HG03521 (cell line): ENCODE measurements at regions not wholly inside any gene's neighbourhood (a gene's known extent, or its start where the extent isn't known, plus 50 kb on each side); places are given as distances from the start of the nearest gene placed in this dataset.

Experiments
- ATAC-seq: cut with Tn5 transposase; IDR thresholded peaks from one replicate; pipeline ENCODE4 v1.9.1; 2021; ENCODE audit warnings: mild to moderate bottlenecking, moderate library complexity; ENCODE audit not compliant: unreplicated experiment

- ATAC-seq: no peak
Measured at GRCh38 chr9:118554987-118555386, 814.2 kb downstream of the BRINP1 start.

- ATAC-seq: no peak
Measured at GRCh38 chr9:118558026-118558425, 811.2 kb downstream of the BRINP1 start.

GRCh38 chr9:118558891-118559290 lies 810.3 kb downstream of the BRINP1 start:
- ATAC-seq: no peak

DNA sequence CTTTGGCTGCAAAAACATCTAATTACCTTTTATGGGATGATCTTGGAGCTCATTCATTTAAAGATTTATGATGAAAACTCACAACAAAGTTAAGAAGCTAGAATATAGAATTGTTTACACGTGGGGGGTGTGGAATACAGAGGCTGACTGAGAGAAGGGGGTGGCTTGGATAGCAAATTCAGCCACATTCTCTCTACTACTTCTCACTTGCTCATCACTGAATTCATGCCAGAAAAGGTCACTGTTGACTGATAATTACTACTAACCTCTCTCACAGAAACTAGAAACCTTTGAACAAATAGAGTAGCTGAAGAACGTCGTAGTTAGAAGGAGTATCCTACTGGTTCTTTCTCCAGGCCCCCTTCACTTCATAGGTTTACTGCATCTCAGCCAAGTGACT lies 808.2 kb downstream of the BRINP1 start:
- ATAC-seq: no peak

DNA sequence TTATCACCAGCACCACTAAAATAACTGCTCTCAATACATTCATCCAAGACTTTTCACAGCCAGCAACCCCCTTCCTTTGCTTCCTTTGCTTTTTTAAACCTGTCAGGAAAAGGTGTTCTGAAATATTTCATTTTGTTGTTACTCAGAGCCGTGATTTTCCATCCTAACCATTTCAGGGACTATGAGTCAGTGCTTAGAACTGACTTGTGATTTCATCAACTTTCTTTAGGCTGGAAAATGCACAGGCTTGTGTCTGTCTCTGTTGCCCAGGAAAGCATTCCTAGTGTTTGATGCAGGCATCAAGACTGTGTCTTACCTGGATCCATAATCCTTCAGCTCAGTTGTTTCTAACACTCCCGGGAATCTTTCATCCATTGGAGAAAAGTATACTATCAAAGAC lies 805.6 kb downstream of the BRINP1 start:
- no peak for ATAC-seq

GRCh38 chr9:118567861-118568260 lies 801.4 kb downstream of the BRINP1 start:
- ATAC-seq: no peak

DNA sequence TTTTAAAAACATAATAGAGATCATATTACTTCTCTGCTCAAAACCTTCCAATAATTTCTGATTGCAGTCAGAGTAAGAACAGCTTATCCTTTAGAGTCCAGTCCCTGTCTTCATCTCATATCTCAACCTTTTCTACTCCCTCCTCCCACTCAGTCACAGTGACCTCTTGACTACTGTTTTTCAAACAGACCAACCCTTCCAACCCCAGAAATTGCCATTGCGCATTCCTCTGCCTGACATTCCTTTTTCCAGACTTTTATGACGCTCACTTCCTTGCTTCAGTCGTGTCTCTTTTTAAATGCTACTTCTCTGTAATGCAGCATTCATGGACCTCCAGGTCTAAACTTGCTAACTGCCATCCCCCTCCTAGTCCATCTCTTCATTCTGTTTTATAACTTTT lies 800.5 kb downstream of the BRINP1 start:
- ATAC-seq: no peak

DNA sequence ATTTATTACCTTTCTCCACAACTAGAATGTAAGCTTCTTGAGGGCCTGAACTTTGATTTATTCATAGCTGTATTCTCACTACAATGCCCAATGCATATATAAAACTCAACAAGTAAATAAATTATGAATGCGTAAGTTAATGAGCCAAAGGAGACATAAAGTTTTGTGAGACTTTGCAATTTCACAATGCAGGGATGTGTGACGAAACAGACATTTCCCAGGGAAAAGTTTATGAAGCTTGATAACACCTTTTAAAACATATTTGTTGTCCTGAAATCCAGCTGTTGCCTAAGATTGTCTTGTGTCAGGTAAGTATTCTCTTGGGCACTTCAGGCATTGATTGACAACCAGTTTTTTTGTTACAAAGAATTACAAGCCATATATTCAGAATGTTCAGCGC lies 800.1 kb downstream of the BRINP1 start:
- ATAC-seq: no peak

- no peak for ATAC-seq
Measured at GRCh38 chr9:118570066-118570465, 799.2 kb downstream of the BRINP1 start.

GRCh38 chr9:118575341-118576070 lies 793.7 kb downstream of the BRINP1 start:
- ATAC-seq: no peak

DNA sequence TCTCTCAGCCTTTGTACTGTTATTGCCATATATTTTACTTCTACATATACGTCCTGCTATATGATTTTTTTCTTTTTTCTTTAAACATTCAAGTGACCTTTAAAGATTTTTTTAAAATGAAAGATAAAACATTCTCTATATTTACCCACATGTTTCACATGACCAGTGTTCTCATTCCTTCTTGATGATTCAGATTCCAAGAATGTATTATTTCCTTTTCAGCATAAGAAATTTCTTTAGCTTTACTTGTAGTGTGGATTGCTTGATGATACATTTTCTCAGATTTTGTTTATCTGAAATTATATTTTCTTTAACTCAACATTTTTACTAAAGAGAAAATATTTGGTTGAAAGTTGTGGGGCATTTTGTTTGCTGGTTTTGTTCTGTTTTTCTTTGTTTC lies 792.1 kb downstream of the BRINP1 start:
- no peak for ATAC-seq

GRCh38 chr9:118578467-118578866 lies 790.8 kb downstream of the BRINP1 start:
- no peak for ATAC-seq

- ATAC-seq: no peak
Measured at GRCh38 chr9:118583414-118583813, 785.8 kb downstream of the BRINP1 start.

GRCh38 chr9:118586978-118587377 lies 782.3 kb downstream of the BRINP1 start:
- no peak for ATAC-seq

DNA sequence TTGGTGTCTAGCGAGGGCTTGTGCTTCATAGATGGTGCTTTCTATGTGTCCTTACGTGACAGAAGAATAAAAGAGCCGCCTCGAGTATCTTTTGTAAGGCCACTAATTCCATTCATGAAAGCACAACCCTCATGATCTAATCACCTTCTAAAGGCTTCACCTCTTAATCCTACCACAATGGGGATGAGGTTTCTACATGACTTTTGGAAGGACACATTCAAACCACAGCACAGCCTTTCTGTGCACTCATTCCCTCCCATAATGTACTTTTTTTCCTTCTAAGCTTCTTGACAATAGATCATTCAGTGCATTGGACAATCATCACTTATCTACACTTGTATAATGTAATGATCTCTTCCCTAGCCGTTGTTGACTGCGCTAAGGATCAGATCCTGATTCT lies 774.8 kb downstream of the BRINP1 start:
- ATAC-seq: no peak

GRCh38 chr9:118595719-118596305 lies 773.4 kb downstream of the BRINP1 start:
- no peak for ATAC-seq

GRCh38 chr9:118596374-118597015 lies 772.7 kb downstream of the BRINP1 start:
- ATAC-seq: no peak

GRCh38 chr9:118606668-118607067 lies 762.6 kb downstream of the BRINP1 start:
- no peak for ATAC-seq

- no peak for ATAC-seq
Measured at GRCh38 chr9:118609355-118610044, 759.7 kb downstream of the BRINP1 start.

DNA sequence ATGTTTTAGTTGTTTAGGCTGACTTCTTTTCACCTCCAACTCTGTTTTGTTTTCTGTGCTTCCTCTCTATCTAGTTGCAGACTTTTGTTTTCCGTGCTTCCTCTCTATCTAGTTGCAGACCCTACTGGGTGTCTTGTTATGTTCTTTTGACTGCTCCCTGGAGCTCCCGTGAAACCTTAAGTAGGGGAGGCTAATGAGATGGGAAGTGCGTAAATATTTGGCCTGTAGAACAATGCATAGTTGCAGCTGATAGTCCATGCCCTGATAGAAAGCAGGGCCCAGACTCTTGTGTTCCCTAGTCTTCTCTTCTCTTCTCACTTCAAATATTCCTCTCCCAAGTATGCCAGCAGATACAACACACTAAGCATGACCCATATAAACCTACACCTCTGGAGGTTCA lies 757.0 kb downstream of the BRINP1 start:
- ATAC-seq: no peak

- ATAC-seq: no peak
Measured at GRCh38 chr9:118613996-118614395, 755.2 kb downstream of the BRINP1 start.

- no peak for ATAC-seq
Measured at GRCh38 chr9:118618084-118618483, 751.2 kb downstream of the BRINP1 start.
